Small intestine (tissue), 7 donors: ENCODE measurements at regions not wholly inside any gene's neighbourhood (a gene's known extent, or its start where the extent isn't known, plus 50 kb on each side); places are given as distances from the start of the nearest gene placed in this dataset.

Source experiments
- DNase-seq, 2 donors: peaks; one replicate each; pipeline versions ENCODE4 v3.0.0 to v3.0.0-alpha.2; 2013
- FAIRE-seq: peaks from 2 replicates; lab custom pipeline; 2012; peaks lifted over from hg19 to GRCh38; lab: Jason Lieb, UNC
- H3K27ac ChIP-seq, 3 donors: one replicate each; pipeline ENCODE4 v1.5.1; 2013; ENCODE audit warnings: low read length in 2 of 3, mild to moderate bottlenecking in 2 of 3, control low read depth in 1 of 3, inconsistent platforms in 1 of 3, low read depth in 1 of 3, moderate library complexity in 1 of 3
- H3K27me3 ChIP-seq, 3 donors: one replicate each; pipeline ENCODE4 v1.6.1; 2013; ENCODE audit warnings: low read length in 3 of 3, inconsistent platforms in 1 of 3; ENCODE audit not compliant: control insufficient read depth in 3 of 3, insufficient read depth in 3 of 3
- H3K36me3 ChIP-seq, 3 donors: one replicate each; pipeline ENCODE4 v1.6.1; 2013; ENCODE audit warnings: low read length in 3 of 3, inconsistent platforms in 1 of 3, low read depth in 1 of 3, mild to moderate bottlenecking in 1 of 3, moderate library complexity in 1 of 3; ENCODE audit not compliant: control insufficient read depth in 3 of 3, insufficient read depth in 2 of 3
- H3K4me1 ChIP-seq, 3 donors: one replicate each; pipeline ENCODE4 v1.6.1; 2013; ENCODE audit warnings: low read length in 2 of 3, inconsistent platforms in 1 of 3, low read depth in 1 of 3, mild to moderate bottlenecking in 1 of 3, moderate library complexity in 1 of 3; ENCODE audit not compliant: control insufficient read depth in 3 of 3, insufficient read depth in 2 of 3
- H3K4me3 ChIP-seq, 3 donors: one replicate each; pipeline ENCODE4 v1.5.1; 2013; ENCODE audit warnings: low read length in 3 of 3, control low read depth in 1 of 3, inconsistent platforms in 1 of 3, low read depth in 1 of 3, mild to moderate bottlenecking in 1 of 3, moderate library complexity in 1 of 3
- H3K9me3 ChIP-seq, 2 donors: one replicate each; pipeline ENCODE4 v1.6.1; 2013; ENCODE audit warnings: low read depth in 1 of 2, low read length in 1 of 2; ENCODE audit not compliant: control insufficient read depth in 2 of 2, insufficient read depth in 1 of 2
- WGBS, 3 donors: extraction: QIAGEN DNeasy Blood & Tissue Kit; methylation state at CpG; one replicate each; pipeline ENCODE4 v1.1.7; 2013; 5-methylcytosine and 5-hydroxymethylcytosine counted together
- donor health status: healthy with polysubstance abuse.
- donor health status: control.
- donor health status: control.
- donor health status: Bipolar disorder and iron deficiency.
- donor health status: healthy.

GRCh38 chr7:27409311-27409710 lies 166.7 kb downstream of the EVX1 start:
- H3K4me3 ChIP-seq = no peak overlapping the region
- FAIRE-seq = no peak
- H3K4me1 ChIP-seq = no peaks in the 10 kb centered on the region
- H3K27ac ChIP-seq = no peak overlapping the region
- H3K9me3 ChIP-seq = peaks cover 0 to 3% of the 10 kb centered on the region in 2 donors
- H3K36me3 ChIP-seq = no peaks in the 10 kb centered on the region
- no peak for DNase-seq
- 58 to 91% (median 81%) methylated on average over 3 of the region's 3 CpGs for WGBS, 3 donors
- H3K27me3 ChIP-seq = no peaks in the 10 kb centered on the region

GRCh38 chr7:27409776-27410175 lies 167.2 kb downstream of the EVX1 start:
- FAIRE-seq = no peak
- whole genome bisulfite sequencing, 3 donors = 35 to 52% (median 36%) methylated on average over 2 of the region's 2 CpGs
- Histone ChIP-seq H3K4me1 (no peaks in the 10 kb centered on the region), H3K9me3 (peaks cover 0 to 1% of the 10 kb centered on the region in 2 donors), H3K36me3 (no peaks in the 10 kb centered on the region), H3K4me3 (no peak overlapping the region), H3K27ac (no peak overlapping the region), H3K27me3 (no peaks in the 10 kb centered on the region)
- DNase-seq = no peak

GRCh38 chr7:27410812-27411544 lies 168.4 kb downstream of the EVX1 start:
- Histone ChIP-seq H3K27me3 (no peaks in the 10 kb centered on the region), H3K27ac (no peak overlapping the region), H3K4me1 (no peaks in the 10 kb centered on the region), H3K36me3 (no peaks in the 10 kb centered on the region), H3K9me3 (no peaks in the 10 kb centered on the region), H3K4me3 (no peak overlapping the region)
- no peak for DNase-seq
- 73 to 84% (median 78%) methylated on average over 5 of the region's 5 CpGs for WGBS, 3 donors
- no peak for FAIRE-seq

- no peaks in the 10 kb centered on the region for H3K36me3 ChIP-seq
- FAIRE-seq (no peak), DNase-seq (no peak)
- H3K27me3 ChIP-seq = no peaks in the 10 kb centered on the region
- no peaks in the 10 kb centered on the region for H3K9me3 ChIP-seq
- WGBS, 3 donors = 90 to 93% (median 92%) methylated on average over 7 of the region's 7 CpGs
- H3K27ac ChIP-seq = no peak overlapping the region
- H3K4me3 ChIP-seq = no peak overlapping the region
- no peaks in the 10 kb centered on the region for H3K4me1 ChIP-seq
Measured at GRCh38 chr7:27412164-27412563, 169.6 kb downstream of the EVX1 start.

- Histone ChIP-seq H3K27ac (no peak overlapping the region), H3K4me3 (no peak overlapping the region), H3K4me1 (peaks cover 3 to 6% (median 4%) of the 10 kb centered on the region in 3 donors), H3K27me3 (no peaks in the 10 kb centered on the region), H3K9me3 (no peaks in the 10 kb centered on the region), H3K36me3 (no peaks in the 10 kb centered on the region)
- FAIRE-seq (no peak), DNase-seq (peak in 1 of 2 donors; percentile 25)
- 34 to 42% (median 41%) methylated on average over 3 of the region's 3 CpGs for WGBS, 3 donors
Measured at GRCh38 chr7:27418541-27418940, 175.9 kb downstream of the EVX1 start.

- DNase-seq = peak; percentile 33 to 40
- WGBS, 3 donors = 23 to 48% (median 33%) methylated on average over 2 of the region's 2 CpGs
Measured at GRCh38 chr7:27419581-27420177, 177.1 kb downstream of the EVX1 start.

GRCh38 chr7:27420702-27421101 lies 178.1 kb downstream of the EVX1 start:
- WGBS, 3 donors = 12 to 55% (median 37%) methylated on average over 2 of the region's 2 CpGs
- peak overlapping the region in 1 of 3 donors; percentile 34 for H3K27ac ChIP-seq
- no peaks in the 10 kb centered on the region for H3K36me3 ChIP-seq
- no peaks in the 10 kb centered on the region for H3K27me3 ChIP-seq
- peak; percentile 54 to 87 for DNase-seq
- H3K4me1 ChIP-seq = peaks cover 3 to 12% (median 4%) of the 10 kb centered on the region in 3 donors
- no peak overlapping the region for H3K4me3 ChIP-seq
- H3K9me3 ChIP-seq = no peaks in the 10 kb centered on the region
- FAIRE-seq = no peak

More at GRCh38 chr7:27419581-27420177, 177.1 kb downstream of the EVX1 start:
- no peaks in the 10 kb centered on the region for H3K36me3 ChIP-seq
- no peaks in the 10 kb centered on the region for H3K27me3 ChIP-seq
- peaks cover 3 to 12% (median 4%) of the 10 kb centered on the region in 3 donors for H3K4me1 ChIP-seq
- no peak overlapping the region for H3K27ac ChIP-seq
- H3K4me3 ChIP-seq = no peak overlapping the region
- FAIRE-seq = no peak
- no peaks in the 10 kb centered on the region for H3K9me3 ChIP-seq

- H3K27me3 ChIP-seq = no peaks in the 10 kb centered on the region
- FAIRE-seq (no peak), DNase-seq (peak in 1 of 2 donors; percentile 80)
- H3K9me3 ChIP-seq = no peaks in the 10 kb centered on the region
- H3K4me1 ChIP-seq = peaks cover 3 to 12% (median 4%) of the 10 kb centered on the region in 3 donors
- no peak overlapping the region for H3K4me3 ChIP-seq
- no peaks in the 10 kb centered on the region for H3K36me3 ChIP-seq
- WGBS, 3 donors = 39 to 74% (median 52%) methylated on average over 8 of the region's 8 CpGs
- no peak overlapping the region for H3K27ac ChIP-seq
Measured at GRCh38 chr7:27423290-27423689, 180.7 kb downstream of the EVX1 start.
